Immature natural killer cell (primary cell): ENCODE measurements at regions not wholly inside any gene's neighbourhood (a gene's known extent, or its start where the extent isn't known, plus 50 kb on each side); places are given as distances from the start of the nearest gene placed in this dataset.
A peak's percentile ranks its signal among the peaks of the same experiment; 100 is the strongest.

Source experiments
- DNase-seq, 3 donors: peaks; one replicate each; pipeline ENCODE4 v3.0.0; 2022; ENCODE audit warnings: mixed read lengths in 1 of 3
- H3K27ac Mint-ChIP-seq, 6 donors: one replicate each; pipeline ENCODE4 v1.8.0; 2020; ENCODE audit warnings: mixed read lengths in 6 of 6, mild to moderate bottlenecking in 5 of 6, inconsistent platforms in 4 of 6, moderate library complexity in 3 of 6
- H3K27me3 Mint-ChIP-seq, 3 donors: one replicate each; pipeline ENCODE4 v1.8.0; 2020 to 2021; ENCODE audit warnings: low read depth in 3 of 3, mild to moderate bottlenecking in 3 of 3, mixed read lengths in 3 of 3, moderate library complexity in 3 of 3, inconsistent platforms in 1 of 3
- H3K36me3 Mint-ChIP-seq, 3 donors: one replicate each; pipeline ENCODE4 v1.8.0; 2020; ENCODE audit warnings: mixed read lengths in 3 of 3, inconsistent platforms in 2 of 3, mild to moderate bottlenecking in 2 of 3
- H3K4me1 Mint-ChIP-seq, 2 donors: one replicate each; pipeline ENCODE4 v1.8.0; 2020; ENCODE audit warnings: inconsistent platforms in 2 of 2, mild to moderate bottlenecking in 2 of 2, mixed read lengths in 2 of 2, moderate library complexity in 1 of 2
- H3K4me3 Mint-ChIP-seq, 5 donors: one replicate each; pipeline ENCODE4 v1.8.0; 2020; ENCODE audit warnings: mild to moderate bottlenecking in 5 of 5, mixed read lengths in 5 of 5, inconsistent platforms in 3 of 5, moderate library complexity in 3 of 5
- H3K9me3 Mint-ChIP-seq, 6 donors: one replicate each; pipeline ENCODE4 v1.8.0; 2020; ENCODE audit warnings: mild to moderate bottlenecking in 6 of 6, mixed read lengths in 6 of 6, inconsistent platforms in 4 of 6, moderate library complexity in 3 of 6

DNA sequence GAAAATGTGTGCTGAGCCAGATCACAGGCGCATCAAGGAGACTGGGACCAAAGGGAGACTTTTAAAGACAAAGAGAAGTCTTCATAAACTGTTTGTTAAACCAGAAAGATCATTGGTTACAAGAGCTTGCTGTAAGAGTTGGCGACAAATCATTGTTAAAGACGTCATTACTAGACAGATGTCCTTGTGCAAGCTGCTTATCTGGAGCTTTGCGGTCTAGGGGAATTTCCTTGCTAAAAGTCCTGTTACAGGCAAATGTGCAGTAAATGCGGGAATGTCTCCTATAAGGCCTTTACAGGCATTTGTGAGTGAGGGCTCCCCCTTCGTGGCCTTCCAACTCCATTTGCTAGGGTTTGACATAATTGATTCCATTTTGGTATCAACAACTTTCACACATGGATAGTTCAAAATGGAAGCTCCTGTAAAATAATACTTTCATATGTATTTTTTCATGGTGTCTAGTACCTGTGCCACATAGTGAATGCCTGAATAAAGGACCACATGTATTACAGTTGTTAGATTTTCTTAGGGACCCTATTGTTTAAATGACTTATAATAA lies 362.4 kb downstream of the UTRN start:
- peaks cover 0 to 9% (median 7%) of the 10 kb centered on the region in 3 donors for H3K36me3 Mint-ChIP-seq
- no peak overlapping the region for H3K4me3 Mint-ChIP-seq
- H3K4me1 Mint-ChIP-seq, result peaks cover 43 to 76% of the 10 kb centered on the region in 2 donors
- H3K27me3 Mint-ChIP-seq, result peaks cover 0 to 1% (median 0%) of the 10 kb centered on the region in 3 donors
- H3K27ac Mint-ChIP-seq, result no peak overlapping the region
- DNase-seq, result no peak
- H3K9me3 Mint-ChIP-seq, result no peaks in the 10 kb centered on the region

GRCh38 chr6:144647971-144648651 lies 363.0 kb downstream of the UTRN start:
- no peak for DNase-seq
- Mint-ChIP-seq H3K27ac (peak overlapping the region in 3 of 6 donors; percentile 24 to 47 (median 34)), H3K27me3 (peaks cover 0 to 1% (median 0%) of the 10 kb centered on the region in 3 donors), H3K4me3 (no peak overlapping the region), H3K9me3 (no peaks in the 10 kb centered on the region), H3K36me3 (peaks cover 0 to 9% (median 7%) of the 10 kb centered on the region in 3 donors), H3K4me1 (peaks cover 46 to 76% of the 10 kb centered on the region in 2 donors)

DNA sequence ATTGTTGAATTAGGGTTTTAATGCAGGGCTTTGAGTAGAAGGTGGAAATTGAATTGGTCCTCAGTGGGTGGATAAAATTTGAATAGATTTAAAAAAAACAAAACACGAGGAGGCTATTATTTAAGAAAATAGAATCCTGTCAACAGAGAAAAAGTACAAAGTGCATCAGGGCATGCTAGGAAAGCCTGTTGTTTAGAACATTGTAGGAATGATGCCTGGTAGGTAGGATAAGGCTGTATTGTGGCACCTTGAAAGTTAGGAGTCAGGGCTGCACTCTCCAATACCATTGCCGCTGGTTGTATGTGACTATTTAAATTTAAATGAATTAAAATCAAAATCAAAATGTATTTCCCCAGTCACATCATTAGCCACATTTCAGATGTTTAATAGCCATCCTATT lies 363.9 kb downstream of the UTRN start:
- Mint-ChIP-seq H3K4me3 (no peak overlapping the region), H3K27me3 (peaks cover 0 to 1% (median 0%) of the 10 kb centered on the region in 3 donors), H3K27ac (peak overlapping the region in 2 of 6 donors; percentile 1 to 24), H3K9me3 (no peaks in the 10 kb centered on the region), H3K4me1 (peaks cover 55 to 83% of the 10 kb centered on the region in 2 donors), H3K36me3 (peaks cover 0 to 9% (median 7%) of the 10 kb centered on the region in 3 donors)
- DNase-seq, result no peak

- H3K27ac Mint-ChIP-seq, result peak overlapping the region in 1 of 6 donors; percentile 18
- no peak overlapping the region for H3K4me3 Mint-ChIP-seq
These were observed 366.1 kb downstream of the UTRN start for GRCh38 chr6:144651234-144651633.

DNA sequence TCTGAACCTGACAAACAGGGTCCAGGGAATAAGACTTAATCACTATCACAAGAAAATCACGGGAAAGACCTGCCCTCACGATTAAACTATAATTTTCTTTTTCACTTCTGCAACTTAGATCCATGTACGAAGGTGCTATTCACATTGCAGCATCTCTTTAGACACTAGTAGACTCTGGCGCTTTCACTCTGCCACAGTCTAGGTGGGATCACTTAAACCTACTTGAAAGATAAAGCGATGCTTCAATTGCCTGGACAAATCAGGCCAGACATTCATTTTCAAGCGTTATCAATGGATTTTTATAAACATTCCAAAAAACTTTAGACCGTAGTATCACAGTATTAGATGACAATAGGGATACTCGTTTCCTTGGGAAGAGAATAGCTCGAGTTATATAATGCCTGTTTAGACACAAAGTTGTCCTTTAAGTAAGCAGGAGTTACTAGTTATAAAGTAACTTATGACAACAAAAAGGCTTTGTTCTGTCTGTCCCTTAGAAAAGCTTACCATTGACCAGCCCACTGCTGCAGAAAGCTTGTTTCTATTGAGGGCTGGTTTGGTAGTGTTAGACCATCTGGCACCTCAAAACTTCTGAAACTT lies 367.3 kb downstream of the UTRN start:
- peak overlapping the region in 1 of 5 donors; percentile 14 for H3K4me3 Mint-ChIP-seq
- H3K27ac Mint-ChIP-seq, result no peak overlapping the region
- DNase-seq, result no peak

More at GRCh38 chr6:144651234-144651633, 366.1 kb downstream of the UTRN start:
- Mint-ChIP-seq H3K9me3 (no peaks in the 10 kb centered on the region), H3K36me3 (peaks cover 0 to 9% (median 7%) of the 10 kb centered on the region in 3 donors), H3K27me3 (peaks cover 0 to 1% (median 0%) of the 10 kb centered on the region in 3 donors), H3K4me1 (peaks cover 65 to 93% of the 10 kb centered on the region in 2 donors)
- no peak for DNase-seq

GRCh38 chr6:144653885-144654505 lies 368.9 kb downstream of the UTRN start:
- peak; percentile 16 to 18 (median 16) for DNase-seq
- Mint-ChIP-seq H3K4me1 (peaks cover 67 to 89% of the 10 kb centered on the region in 2 donors), H3K9me3 (no peaks in the 10 kb centered on the region), H3K27ac (peak overlapping the region; percentile 0 to 73 (median 50)), H3K27me3 (peaks cover 0 to 3% (median 1%) of the 10 kb centered on the region in 3 donors), H3K36me3 (peaks cover 0 to 9% (median 4%) of the 10 kb centered on the region in 3 donors), H3K4me3 (peak overlapping the region; percentile 37 to 66 (median 59))

More for the DNA sequence above, 367.3 kb downstream of the UTRN start:
- Mint-ChIP-seq H3K4me1 (peaks cover 62 to 87% of the 10 kb centered on the region in 2 donors), H3K9me3 (no peaks in the 10 kb centered on the region), H3K36me3 (peaks cover 0 to 9% (median 4%) of the 10 kb centered on the region in 3 donors), H3K27me3 (peaks cover 0 to 1% (median 0%) of the 10 kb centered on the region in 3 donors)

- peaks cover 0 to 6% (median 4%) of the 10 kb centered on the region in 3 donors for H3K36me3 Mint-ChIP-seq
These were observed 369.4 kb downstream of the UTRN start for GRCh38 chr6:144654506-144654905.

DNA sequence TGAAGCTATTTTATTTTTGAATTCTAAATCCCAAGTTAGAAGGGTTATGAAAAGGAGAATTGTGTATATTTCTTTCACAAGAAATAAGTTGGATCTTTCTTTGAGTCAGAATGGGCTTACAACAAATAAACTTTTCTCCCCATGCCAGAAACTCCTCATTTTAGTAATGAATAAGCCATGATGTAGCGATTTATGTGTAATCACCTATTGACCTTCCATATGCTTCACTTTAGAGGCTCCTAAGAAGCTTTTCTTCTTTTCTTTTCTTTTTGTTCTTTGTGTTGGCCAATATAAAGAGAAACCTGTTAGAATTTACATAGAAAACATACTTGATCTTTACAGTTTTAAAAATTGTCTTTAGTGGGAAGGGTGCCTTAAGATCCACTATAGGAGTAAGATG lies 370.2 kb downstream of the UTRN start:
- Mint-ChIP-seq H3K4me3 (no peak overlapping the region), H3K27ac (peak overlapping the region in 3 of 6 donors; percentile 5 to 42 (median 26)), H3K27me3 (peaks cover 0 to 3% (median 1%) of the 10 kb centered on the region in 3 donors), H3K36me3 (no peaks in the 10 kb centered on the region), H3K9me3 (no peaks in the 10 kb centered on the region), H3K4me1 (peaks cover 74 to 89% of the 10 kb centered on the region in 2 donors)
- no peak for DNase-seq

More at GRCh38 chr6:144654506-144654905, 369.4 kb downstream of the UTRN start:
- peak overlapping the region; percentile 37 to 66 (median 59) for H3K4me3 Mint-ChIP-seq
- H3K27ac Mint-ChIP-seq, result peak overlapping the region in 1 of 6 donors; percentile 47
- peaks cover 0 to 3% (median 1%) of the 10 kb centered on the region in 3 donors for H3K27me3 Mint-ChIP-seq
- DNase-seq, result no peak
- no peaks in the 10 kb centered on the region for H3K9me3 Mint-ChIP-seq
- H3K4me1 Mint-ChIP-seq, result peaks cover 69 to 89% of the 10 kb centered on the region in 2 donors

GRCh38 chr6:144657691-144658090 lies 372.6 kb downstream of the UTRN start:
- H3K27ac Mint-ChIP-seq, result peak overlapping the region; percentile 11 to 53 (median 41)
- H3K27me3 Mint-ChIP-seq, result peaks cover 0 to 5% (median 0%) of the 10 kb centered on the region in 3 donors
- peaks cover 78 to 94% of the 10 kb centered on the region in 2 donors for H3K4me1 Mint-ChIP-seq
- DNase-seq, result no peak
- peak overlapping the region in 2 of 5 donors; percentile 1 to 22 for H3K4me3 Mint-ChIP-seq
- no peaks in the 10 kb centered on the region for H3K9me3 Mint-ChIP-seq
- H3K36me3 Mint-ChIP-seq, result no peaks in the 10 kb centered on the region

DNA sequence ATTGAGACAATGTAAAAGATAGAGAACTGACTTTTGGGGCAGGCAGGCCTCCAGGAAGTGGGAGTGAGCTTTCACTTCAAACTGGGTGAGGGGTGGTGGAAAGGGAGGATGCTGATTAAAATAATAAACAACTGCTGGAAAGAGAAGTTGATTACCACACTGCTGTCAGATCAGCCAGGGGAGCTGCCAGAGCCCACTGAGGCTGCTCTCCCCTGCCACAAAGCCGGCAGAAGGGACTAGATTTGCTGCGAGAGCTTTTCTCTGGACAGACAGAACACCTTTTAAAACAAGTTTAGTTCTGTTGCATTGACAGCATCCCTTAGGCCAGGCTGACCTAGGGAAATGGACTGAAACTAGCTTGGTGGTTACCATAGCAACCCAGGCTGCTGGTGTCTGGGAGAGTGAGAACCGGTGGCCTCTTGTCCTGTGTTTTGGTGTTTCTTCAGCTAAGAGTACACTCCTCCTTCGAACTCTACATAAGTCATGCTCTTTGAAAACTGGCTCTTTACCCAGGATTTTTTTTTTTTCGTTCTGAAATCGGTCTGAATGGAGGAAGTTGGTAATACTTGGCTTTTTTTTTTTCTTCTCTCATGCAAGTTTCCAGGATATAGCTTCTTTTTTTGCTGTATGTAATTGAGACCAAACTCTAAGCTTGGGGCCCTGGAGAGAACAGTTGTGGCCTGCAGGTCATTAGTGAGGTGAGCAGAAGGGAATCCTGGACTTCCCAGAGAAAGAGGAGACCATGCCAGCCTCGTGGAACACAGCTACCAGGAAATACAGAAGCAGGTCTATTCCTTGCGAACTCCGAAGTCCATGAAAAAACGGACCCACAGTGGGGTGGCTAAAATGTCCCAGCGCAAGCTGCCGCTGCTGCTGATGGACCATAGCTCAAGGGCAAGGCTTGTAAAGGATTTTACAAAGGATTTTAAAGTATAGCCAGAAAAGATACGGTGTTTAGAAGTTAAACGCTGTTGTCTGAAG lies 374.4 kb downstream of the UTRN start:
- Mint-ChIP-seq H3K27me3 (peaks cover 0 to 5% (median 0%) of the 10 kb centered on the region in 3 donors), H3K9me3 (no peaks in the 10 kb centered on the region), H3K4me1 (peaks cover 75 to 94% of the 10 kb centered on the region in 2 donors), H3K27ac (peak overlapping the region; percentile 70 to 92 (median 84)), H3K36me3 (no peaks in the 10 kb centered on the region), H3K4me3 (peak overlapping the region; percentile 47 to 70 (median 51))
- DNase-seq, result peak; percentile 23 to 43 (median 34)

- Mint-ChIP-seq H3K27me3 (peaks cover 0 to 5% (median 0%) of the 10 kb centered on the region in 3 donors), H3K27ac (peak overlapping the region in 4 of 6 donors; percentile 48 to 81 (median 64)), H3K36me3 (no peaks in the 10 kb centered on the region), H3K9me3 (no peaks in the 10 kb centered on the region), H3K4me3 (peak overlapping the region in 1 of 5 donors; percentile 26), H3K4me1 (peaks cover 74 to 94% of the 10 kb centered on the region in 2 donors)
- no peak for DNase-seq
These were observed 375.5 kb downstream of the UTRN start for GRCh38 chr6:144660561-144661115.

- no peak for DNase-seq
- H3K36me3 Mint-ChIP-seq, result no peaks in the 10 kb centered on the region
- peaks cover 0 to 5% (median 0%) of the 10 kb centered on the region in 3 donors for H3K27me3 Mint-ChIP-seq
- H3K4me1 Mint-ChIP-seq, result peaks cover 76 to 95% of the 10 kb centered on the region in 2 donors
- no peaks in the 10 kb centered on the region for H3K9me3 Mint-ChIP-seq
- peak overlapping the region in 2 of 5 donors; percentile 9 to 36 for H3K4me3 Mint-ChIP-seq
- H3K27ac Mint-ChIP-seq, result peak overlapping the region in 5 of 6 donors; percentile 30 to 81 (median 62)
These were observed 376.1 kb downstream of the UTRN start for GRCh38 chr6:144661116-144661806.
